Stimulated activated CD4-positive, alpha-beta T cell treated with anti-CD3 and anti-CD28 coated beads, Interleukin-4, amount 100 ng/mL, for 1 hour (primary cell): ENCODE measurements at regions not wholly inside any gene's neighbourhood (a gene's known extent, or its start where the extent isn't known, plus 50 kb on each side); places are given as distances from the start of the nearest gene placed in this dataset.

Source experiments
- DNase-seq: peaks from one replicate; pipeline ENCODE4 v3.0.0-alpha.2; 2020

GRCh38 chr13:59442461-59442860, 721.3 kb downstream of the DIAPH3 start:
- DNase-seq, result no peak

DNA sequence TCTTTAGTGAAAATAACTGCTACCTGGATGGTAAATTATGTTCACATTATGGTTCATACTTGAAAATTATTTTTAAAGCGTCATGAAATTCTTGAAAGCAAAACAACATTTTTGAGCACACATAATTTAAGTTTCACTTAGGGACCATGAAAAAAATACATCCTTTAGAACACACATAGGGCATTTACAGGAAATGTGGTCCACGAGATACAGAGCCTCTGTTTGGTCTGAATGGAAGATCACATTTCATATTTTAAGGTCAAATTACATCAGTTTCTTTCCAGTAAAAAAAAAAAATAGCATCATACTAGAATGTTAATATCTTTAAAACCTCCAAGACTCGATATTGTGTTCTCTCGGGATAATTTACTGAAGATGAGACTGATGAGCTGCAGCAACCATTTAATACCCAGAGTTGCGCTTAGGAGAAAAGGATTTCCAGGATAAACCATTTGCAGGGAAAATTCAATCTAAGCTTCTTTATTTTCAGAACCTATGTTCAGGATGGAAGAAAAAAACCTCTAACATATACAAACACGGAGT, 720.7 kb downstream of the DIAPH3 start:
- no peak for DNase-seq

DNA sequence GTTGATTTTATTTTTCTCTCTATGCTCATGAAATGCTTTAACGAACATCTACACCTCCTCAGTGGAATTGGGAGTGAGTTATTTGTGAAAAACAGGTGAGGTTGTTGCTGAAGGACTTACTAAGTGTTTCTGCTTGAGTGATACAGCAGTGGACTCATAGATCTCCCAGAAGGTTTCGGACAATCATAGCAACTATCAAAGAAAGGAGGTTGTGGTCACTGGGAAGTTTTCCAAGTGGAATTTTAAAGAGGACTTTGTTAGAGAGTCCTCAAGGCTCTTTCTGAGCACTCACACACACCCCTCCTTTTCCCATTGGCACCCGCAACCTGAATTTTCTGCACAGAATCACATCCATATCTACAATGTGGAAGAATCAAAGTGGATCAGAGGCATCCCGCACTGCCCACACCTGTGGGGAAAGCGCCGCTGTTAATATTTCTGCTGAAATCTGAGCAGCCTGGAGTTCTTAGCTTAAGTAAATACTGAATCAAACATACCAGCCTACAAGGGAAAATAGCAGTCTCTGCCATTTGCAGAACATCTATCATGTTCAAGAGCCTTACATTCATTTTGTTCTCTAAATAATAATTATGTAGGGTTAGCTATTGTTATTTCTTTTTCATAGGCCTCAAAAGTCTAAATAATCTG, 719.4 kb downstream of the DIAPH3 start:
- no peak for DNase-seq

DNA sequence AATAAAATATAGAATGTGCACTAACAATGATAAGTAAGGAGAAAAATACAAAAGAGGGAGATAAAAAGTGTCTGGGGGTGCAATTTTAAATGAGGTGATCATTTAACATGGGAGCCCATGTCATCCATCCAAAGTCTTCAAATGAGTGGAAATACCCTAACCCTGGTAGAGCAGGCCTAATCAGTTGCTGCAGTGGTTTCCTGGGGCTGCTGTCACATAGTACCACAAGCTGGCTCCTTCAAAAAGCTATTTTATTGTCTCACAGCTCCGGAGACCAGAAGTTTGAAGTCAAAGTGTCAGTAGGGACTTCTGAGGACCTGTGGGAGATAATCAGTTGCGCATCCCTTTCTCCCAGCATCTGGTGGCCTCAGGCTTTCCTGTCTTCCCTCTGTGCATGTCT, 717.9 kb downstream of the DIAPH3 start:
- DNase-seq, result no peak

GRCh38 chr13:59446391-59446790, 717.3 kb downstream of the DIAPH3 start:
- DNase-seq, result no peak

DNA sequence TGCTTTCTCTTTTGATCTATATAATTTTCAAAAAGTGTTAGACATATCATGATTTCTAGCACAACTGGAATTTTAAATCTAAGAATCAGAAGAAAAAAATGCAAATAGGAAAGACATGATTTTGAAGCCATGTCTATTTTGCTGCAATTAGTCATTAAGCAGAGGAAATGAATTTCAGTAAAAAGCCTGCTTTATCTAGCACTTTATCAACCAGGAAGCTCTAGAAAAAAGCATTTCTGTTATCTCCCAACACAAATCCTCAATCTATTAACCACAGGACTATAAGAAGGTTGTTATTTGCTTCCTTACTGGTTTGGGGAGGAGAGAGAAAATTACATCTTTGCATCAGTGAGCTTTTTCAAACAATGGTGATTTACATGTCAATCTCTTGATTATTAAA, 716.7 kb downstream of the DIAPH3 start:
- no peak for DNase-seq

- DNase-seq, result no peak
Measured at GRCh38 chr13:59447846-59448620, 715.7 kb downstream of the DIAPH3 start.

DNA sequence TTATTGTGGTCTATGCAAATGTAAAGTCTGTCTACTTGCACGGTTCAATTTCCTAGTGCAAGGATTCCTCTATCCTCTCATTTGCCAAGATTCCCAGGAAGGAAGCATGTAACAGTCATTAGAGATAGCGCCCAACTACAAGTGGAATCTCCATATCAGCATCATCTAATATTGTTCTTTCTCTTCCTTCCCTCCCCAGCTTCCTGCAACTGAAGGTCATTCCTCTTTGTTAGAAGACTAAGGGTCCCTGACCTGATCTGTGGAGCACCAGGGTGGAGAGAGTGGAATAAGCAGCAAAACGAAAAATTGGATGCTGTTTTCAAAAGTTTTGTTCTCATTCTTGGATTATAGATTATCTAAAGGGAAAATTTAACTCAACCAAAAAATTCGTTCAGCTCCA, 714.0 kb downstream of the DIAPH3 start:
- no peak for DNase-seq

- DNase-seq, result no peak
Measured at GRCh38 chr13:59450229-59450628, 713.5 kb downstream of the DIAPH3 start.

DNA sequence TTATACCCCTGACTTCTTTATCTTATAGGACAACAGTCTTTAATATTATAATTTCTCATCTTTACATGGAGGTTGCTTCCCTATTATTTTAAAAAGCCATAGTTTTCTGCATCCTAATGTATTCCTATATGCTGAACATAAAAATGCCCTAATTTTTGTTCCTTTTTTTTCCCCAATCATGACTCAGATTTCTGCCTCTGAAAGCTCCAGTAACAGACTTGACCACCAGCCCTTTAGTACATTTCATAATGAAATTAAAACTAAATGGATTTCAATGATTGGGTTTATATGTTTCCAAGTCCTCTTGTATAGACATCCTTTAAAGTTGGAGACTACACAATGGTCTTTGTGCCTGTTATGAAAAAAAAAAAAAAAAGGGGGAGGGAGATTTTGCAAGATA, 712.5 kb downstream of the DIAPH3 start:
- no peak for DNase-seq

GRCh38 chr13:59452189-59452890, 711.4 kb downstream of the DIAPH3 start:
- DNase-seq, result no peak

DNA sequence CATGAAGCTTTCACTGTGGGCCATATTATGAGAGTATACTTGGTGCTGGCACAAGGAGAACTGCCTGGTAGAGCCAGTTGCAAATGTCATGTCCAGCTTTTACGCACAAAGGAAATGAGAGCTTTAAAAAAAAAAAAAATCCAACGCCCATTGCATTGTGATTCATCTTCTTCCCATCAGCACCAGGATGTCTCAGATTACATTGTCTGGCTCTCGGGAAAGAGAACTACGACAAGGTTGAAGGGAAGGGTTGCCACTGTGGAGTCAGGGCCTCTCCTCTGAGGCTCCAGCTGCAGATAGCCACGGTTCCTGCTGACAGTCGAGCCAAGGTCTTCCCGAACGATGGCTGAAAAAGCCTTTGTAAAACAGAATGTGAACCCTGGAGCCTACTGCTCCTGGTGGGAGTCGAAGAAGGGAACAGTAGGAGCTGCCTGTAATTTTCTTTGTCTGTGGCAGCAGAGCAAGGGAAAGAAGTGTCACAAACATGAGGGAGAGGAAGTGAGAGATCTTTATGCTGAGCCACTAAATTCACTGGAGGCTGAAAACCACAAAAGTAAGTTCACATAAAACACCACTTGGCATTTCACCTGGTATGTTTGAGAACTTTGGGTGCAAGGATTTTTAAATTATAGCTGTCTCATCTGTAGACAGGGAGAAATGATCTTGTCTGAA, 704.7 kb downstream of the DIAPH3 start:
- DNase-seq, result no peak

- DNase-seq, result no peak
Measured at GRCh38 chr13:59459972-59460371, 703.8 kb downstream of the DIAPH3 start.

DNA sequence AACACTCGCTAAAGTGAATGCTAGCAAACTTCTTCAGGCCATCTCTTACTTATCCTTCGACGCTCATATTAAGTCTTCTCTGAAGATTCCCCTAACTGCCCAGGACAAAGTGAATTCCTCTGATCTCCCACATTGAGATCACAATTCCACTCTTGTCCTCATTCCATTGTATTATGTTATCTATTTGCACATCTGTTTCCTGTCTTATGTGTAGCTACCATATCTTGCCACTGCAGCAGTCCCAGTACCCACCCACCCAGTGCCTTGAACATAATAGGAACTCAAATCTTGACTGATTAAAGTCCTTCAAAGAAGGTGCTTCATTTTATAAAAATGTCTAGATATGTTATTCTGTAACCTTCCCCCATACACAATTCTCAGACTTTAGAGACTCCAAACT, 702.3 kb downstream of the DIAPH3 start:
- DNase-seq, result no peak

DNA sequence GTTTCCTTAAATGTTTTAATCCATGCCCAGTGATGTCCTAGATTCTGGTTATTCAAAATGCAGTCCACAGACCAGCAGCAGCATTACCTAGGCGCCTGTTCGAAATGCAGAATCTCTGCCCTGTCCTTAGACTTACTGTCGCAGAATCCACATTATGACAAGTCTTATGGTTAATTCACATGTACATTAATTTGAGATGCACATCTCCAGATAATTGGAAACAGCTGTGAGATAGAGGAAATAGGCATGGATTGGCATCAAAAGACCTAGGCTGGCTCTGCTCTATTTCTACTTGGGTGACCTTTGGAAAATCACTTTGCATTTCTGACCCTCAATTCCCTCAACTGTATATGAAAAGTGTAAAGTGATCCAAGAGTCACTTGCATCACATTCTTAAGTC, 700.7 kb downstream of the DIAPH3 start:
- DNase-seq, result no peak

DNA sequence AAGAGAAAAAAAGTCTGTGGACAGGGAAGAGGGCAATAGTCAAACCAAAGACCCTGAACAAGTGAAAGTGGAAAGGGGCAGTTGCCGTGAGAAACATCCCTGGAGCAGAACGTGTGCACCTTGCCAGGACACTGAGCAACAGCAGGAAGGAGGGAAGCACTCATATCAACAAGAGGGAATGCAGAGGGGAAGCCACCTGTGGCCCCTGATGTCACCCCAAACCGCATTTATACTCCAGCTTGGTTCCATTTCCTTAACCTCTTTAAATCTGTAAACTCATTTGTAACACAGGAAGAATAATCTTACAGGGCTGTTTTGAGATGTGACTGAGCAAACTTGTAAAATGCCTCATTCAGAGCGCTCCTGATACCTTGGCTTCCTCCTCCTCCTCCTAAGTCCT, 698.8 kb downstream of the DIAPH3 start:
- DNase-seq, result no peak

GRCh38 chr13:59468396-59468795, 695.3 kb downstream of the DIAPH3 start:
- no peak for DNase-seq

DNA sequence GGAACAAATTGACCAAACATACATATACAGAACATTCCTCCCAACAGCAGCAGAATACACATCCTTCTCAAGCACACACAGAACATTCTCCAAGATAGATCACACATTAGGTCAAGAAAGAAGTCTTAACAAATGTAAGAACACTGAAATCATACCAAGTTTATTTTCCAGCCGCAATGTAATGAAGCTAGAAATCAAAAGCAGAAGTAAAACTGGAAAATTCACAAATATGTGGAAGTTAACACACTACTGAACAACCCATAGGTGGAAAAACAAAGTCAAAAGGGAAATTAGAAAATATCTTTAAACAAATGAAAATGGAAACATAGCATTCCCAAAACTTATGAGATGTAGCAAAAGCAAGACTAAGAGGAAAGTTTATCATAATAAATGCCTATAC, 692.6 kb downstream of the DIAPH3 start:
- no peak for DNase-seq

DNA sequence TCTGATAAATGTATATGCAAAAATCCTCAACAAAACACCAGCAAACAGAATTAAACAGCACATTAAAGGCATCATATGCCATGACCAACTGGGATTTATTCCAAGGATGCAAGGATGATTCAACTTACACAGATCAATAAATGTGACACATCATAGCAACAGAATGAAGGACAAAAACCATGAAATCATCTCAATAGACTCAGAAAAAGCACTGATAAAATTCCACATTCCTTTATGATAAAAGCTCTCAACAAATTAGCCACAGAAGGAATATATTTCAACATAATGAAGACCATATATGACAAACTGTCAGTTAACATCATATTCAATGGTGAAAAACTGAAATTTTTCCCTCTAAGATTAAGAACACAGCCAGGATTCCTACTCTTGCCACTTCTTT, 691.6 kb downstream of the DIAPH3 start:
- no peak for DNase-seq

DNA sequence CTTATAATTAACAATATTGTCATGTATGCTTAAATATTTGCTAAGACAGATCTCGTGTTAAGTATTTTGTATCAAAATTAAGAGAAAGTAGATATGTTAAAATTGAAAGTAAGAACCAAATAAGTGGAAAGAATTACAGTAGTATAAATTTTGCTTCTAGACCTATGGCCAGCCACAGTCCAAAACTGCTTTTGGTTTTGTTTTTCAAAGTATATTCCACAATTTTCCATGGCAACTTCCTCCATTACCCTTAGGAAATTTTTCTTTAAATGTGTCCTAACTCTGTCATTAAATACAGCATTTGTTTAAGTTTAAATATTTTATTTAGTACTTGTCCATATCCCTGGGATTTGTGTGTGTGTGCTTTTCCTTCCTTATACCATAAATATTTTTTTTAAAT, 689.0 kb downstream of the DIAPH3 start:
- DNase-seq, result no peak

GRCh38 chr13:59475911-59476310, 687.8 kb downstream of the DIAPH3 start:
- no peak for DNase-seq

- no peak for DNase-seq
Measured at GRCh38 chr13:59476366-59476765, 687.4 kb downstream of the DIAPH3 start.

DNA sequence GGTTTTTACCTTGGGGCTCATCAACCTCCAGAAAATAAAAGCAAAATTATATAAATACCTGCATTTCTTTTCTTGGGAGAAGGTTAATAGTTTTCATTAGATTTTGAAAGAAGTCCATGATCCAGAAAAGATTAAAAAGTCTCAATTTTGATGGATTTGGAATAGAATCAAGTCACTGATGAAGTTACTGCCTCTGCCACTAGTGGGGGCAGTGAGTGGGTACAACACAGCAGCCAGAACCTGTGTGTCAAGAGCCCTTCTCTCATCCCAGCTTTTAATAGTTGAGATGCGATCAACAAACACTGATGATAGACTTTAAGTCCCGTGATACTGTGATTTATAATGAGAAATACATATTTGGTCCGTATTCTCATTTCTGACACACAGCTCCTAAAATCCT, 686.7 kb downstream of the DIAPH3 start:
- no peak for DNase-seq
